ENCODE measurements at regions not wholly inside any gene's neighbourhood (a gene's known extent, or its start where the extent isn't known, plus 50 kb on each side); places are given as distances from the start of the nearest gene placed in this dataset.

DNA sequence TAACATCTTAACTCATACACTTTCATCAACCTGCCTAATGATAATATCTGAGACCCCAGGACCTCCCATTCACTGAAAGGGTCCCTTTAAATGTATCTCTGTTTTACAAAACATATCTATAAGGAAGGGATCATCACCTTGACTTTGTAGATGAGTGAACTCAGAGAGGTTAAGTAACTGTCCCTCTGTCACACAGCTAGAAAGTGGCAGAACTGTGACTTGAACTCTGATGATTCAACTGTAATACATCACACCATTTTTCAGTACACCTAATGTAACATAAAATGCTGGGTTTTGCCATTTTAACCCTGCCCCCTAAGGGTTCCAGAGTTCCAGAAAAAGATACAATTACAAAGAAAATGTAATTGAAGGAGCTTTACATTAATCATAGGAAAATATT lies 234.6 kb downstream of the ZEB2 start:
- TF ChIP-seq, protein P1, sequence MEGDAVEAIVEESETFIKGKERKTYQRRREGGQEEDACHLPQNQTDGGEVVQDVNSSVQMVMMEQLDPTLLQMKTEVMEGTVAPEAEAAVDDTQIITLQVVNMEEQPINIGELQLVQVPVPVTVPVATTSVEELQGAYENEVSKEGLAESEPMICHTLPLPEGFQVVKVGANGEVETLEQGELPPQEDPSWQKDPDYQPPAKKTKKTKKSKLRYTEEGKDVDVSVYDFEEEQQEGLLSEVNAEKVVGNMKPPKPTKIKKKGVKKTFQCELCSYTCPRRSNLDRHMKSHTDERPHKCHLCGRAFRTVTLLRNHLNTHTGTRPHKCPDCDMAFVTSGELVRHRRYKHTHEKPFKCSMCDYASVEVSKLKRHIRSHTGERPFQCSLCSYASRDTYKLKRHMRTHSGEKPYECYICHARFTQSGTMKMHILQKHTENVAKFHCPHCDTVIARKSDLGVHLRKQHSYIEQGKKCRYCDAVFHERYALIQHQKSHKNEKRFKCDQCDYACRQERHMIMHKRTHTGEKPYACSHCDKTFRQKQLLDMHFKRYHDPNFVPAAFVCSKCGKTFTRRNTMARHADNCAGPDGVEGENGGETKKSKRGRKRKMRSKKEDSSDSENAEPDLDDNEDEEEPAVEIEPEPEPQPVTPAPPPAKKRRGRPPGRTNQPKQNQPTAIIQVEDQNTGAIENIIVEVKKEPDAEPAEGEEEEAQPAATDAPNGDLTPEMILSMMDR (IDR thresholded peaks at IDR 0.05; ENCODE audit: insufficient read depth, low read depth, low read length, missing control alignments), result no peak
- no peak for DNase-seq (ENCODE audit: low read depth)

DNA sequence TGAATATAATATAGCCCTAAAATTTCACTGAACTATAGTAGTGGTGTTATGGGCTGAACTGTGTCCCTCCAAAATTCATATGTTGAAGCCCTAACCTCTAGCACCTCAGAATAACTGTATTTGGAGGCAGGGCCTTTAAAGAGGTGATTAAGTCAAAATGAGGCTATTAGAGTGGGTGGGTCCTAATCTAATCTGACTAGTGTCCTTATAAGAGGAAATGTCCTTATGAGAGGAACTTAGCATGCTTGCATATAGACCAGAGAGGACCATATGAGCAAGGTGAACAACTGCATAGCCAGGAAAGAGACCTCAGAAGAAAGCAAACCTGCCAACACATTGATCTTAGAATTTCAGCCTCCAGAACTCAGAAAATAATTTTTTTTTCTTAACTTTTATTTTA lies 238.4 kb downstream of the ZEB2 start:
- H3K4me3 ChIP-seq (ENCODE audit: low read length), result no peak overlapping the region
- DNase-seq (ENCODE audit: low read depth), result no peak
- TF ChIP-seq, protein P1 (IDR thresholded peaks at IDR 0.05; ENCODE audit: insufficient read depth, low read depth, low read length, missing control alignments), result no peak

More for the DNA sequence above, 234.6 kb downstream of the ZEB2 start:
- no peak overlapping the region for H3K4me3 ChIP-seq (ENCODE audit: low read length)

DNA sequence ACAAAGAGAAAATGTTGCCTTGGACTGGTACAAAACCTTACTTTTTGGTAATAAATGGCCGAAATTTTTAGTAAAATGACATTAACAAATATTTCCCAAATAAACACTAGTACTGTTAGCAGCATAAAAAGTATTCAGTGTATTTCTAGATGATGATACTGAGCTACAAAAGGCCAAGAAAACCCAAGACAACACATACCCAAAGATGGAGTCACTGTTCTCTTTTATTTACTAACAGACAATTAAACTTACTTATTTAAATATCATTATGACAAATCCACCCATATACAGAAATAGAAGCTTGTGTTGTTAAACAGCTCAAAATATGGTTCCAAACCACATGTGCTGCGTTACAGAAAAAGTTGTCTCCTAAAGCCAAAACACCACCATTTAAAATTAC lies 239.9 kb downstream of the ZEB2 start:
- H3K4me3 ChIP-seq (ENCODE audit: low read length), result no peak overlapping the region
- TF ChIP-seq, protein P1 (IDR thresholded peaks at IDR 0.05; ENCODE audit: insufficient read depth, low read depth, low read length, missing control alignments), result no peak
- no peak for DNase-seq (ENCODE audit: low read depth)

DNA sequence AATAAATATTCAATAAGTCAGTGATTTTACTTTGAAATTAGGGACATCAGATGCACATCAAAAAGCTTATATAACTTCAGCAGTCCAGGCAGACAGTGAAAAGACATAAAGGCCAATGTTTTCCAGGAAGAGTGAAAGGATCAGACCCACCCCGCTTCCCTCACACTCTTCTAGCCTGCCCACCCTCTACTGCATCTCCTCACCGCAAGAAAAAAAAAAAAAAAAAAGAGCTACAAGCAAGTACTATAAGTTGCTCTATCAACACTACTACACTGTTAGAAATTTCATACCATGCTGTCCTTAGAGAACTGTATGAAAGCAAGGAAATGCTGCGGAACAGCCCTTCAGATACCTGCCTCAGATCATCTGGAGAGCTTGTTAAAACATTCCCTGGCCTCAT lies 240.8 kb downstream of the ZEB2 start:
- H3K4me3 ChIP-seq (ENCODE audit: low read length), result no peak overlapping the region
- TF ChIP-seq, protein P1 (IDR thresholded peaks at IDR 0.05; ENCODE audit: insufficient read depth, low read depth, low read length, missing control alignments), result no peak

DNA sequence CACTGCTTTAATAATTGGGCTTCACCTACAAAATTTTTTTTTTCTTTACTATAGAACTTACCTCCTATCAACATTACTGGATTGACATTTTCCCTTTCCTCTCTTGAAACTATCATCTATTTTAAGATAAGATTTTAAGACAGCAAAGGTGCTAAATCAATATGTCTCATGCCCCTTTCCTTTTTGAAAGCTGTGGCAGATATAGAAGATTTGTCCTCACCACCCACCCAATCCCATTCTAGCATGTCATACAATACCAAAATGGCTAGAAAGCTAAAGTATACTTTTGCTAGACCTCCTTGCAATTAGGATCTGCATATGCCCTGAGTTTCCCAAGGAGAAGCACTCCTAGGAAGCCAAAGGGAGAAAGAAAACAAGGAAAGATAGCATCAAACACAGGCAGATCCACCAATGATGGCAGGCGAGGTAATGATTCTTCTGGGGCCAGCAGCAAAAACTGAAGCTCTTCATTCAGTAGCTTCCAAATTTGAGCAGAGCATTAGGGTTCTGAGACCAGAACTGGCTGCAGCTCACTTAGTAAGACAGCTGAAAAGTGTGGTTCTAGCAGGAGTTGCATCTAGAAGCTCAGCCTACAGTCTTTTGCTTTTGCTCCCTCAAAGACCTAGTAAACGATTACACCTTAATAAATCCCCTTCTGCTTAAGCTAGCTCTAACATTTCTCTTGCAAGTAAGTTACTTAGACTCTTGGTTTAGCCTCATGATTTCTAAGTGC lies 242.1 kb downstream of the ZEB2 start:
- H3K4me3 ChIP-seq (ENCODE audit: low read length), result no peak overlapping the region
- DNase-seq (ENCODE audit: low read depth), result no peak
- TF ChIP-seq, protein P1 (IDR thresholded peaks at IDR 0.05; ENCODE audit: insufficient read depth, low read depth, low read length, missing control alignments), result no peak

More for the DNA sequence above, 240.8 kb downstream of the ZEB2 start:
- DNase-seq (ENCODE audit: low read depth), result no peak

DNA sequence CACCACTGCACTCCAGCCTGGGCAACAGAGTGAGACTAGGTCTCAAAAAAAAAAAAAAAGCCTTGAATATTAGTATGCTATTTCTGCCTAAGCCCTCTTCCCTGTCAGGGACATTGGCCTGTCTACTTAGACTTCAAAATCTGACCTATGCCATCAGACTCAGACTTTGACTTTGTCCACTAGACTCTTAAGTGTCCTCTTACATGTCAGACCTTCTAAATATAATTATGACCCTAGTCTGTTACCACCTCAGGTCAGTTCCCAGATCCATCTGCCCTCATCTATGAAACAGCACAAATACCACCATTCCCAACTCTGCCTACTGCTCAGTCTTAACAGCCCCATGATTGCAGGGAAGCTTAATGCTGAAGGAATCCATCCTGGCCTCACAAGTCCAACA lies 244.6 kb downstream of the ZEB2 start:
- no peak for DNase-seq (ENCODE audit: low read depth)
- TF ChIP-seq, protein P1 (IDR thresholded peaks at IDR 0.05; ENCODE audit: insufficient read depth, low read depth, low read length, missing control alignments), result no peak
- H3K4me3 ChIP-seq (ENCODE audit: low read length), result no peak overlapping the region

DNA sequence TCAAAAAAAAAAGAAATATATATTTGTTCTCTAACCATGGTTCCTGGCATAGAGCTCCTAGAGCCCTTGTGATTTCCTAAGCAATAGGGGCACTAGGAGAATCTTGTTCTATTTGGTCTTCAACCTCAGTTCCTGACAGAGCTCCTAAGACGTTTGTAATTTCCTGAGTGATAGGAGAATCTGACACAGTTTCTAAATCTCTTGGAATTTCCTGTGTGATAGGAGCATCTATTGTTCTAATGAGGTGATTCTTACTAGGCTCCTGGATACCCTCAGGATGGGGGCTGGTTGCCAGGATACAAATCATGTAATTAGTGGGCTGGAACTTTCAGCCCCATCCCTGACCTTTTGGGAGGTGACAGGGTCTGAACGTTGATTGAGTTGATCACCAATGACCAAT lies 245.8 kb downstream of the ZEB2 start:
- DNase-seq (ENCODE audit: low read depth), result no peak
- TF ChIP-seq, protein P1 (IDR thresholded peaks at IDR 0.05; ENCODE audit: insufficient read depth, low read depth, low read length, missing control alignments), result no peak
- no peak overlapping the region for H3K4me3 ChIP-seq (ENCODE audit: low read length)

All from epithelial cell of esophagus (primary cell).